NCI-H2171 treated with DMSO at 0.1 percent for 48 hours (cell line): ENCODE measurements at regions not wholly inside any gene's neighbourhood (a gene's known extent, or its start where the extent isn't known, plus 50 kb on each side); places are given as distances from the start of the nearest gene placed in this dataset.
"Not testable (repeated sequence)": the region's sequence is repeated elsewhere in the genome, so short reads cannot be mapped to it uniquely, and the experiment has no call there.

Experiments
- DNase-seq: peaks from one replicate; lab custom pipeline; 2025; lab: John Stamatoyannopoulos, UW

- DNase-seq: no peak
These were observed 203.0 kb upstream of the GK2 start for GRCh38 chr4:79611026-79611425.

GRCh38 chr4:79609817-79610216 lies 201.8 kb upstream of the GK2 start:
- no peak for DNase-seq

- DNase-seq: no peak
These were observed 200.0 kb upstream of the GK2 start for GRCh38 chr4:79607979-79608378.

GRCh38 chr4:79604152-79604551 lies 196.1 kb upstream of the GK2 start:
- no peak for DNase-seq

GRCh38 chr4:79603681-79604080 lies 195.7 kb upstream of the GK2 start:
- DNase-seq: no peak

- no peak for DNase-seq
These were observed 191.7 kb upstream of the GK2 start for GRCh38 chr4:79599691-79600090.

- DNase-seq: peak; percentile 53
These were observed 190.8 kb upstream of the GK2 start for GRCh38 chr4:79598801-79599200.

- DNase-seq: no peak
These were observed 190.2 kb upstream of the GK2 start for GRCh38 chr4:79598214-79598613.

GRCh38 chr4:79597266-79597665 lies 189.2 kb upstream of the GK2 start:
- DNase-seq: peak; percentile 33

- DNase-seq: not testable (repeated sequence)
These were observed 184.2 kb upstream of the GK2 start for GRCh38 chr4:79592218-79592617.

GRCh38 chr4:79588679-79589078 lies 180.7 kb upstream of the GK2 start:
- DNase-seq: no peak

GRCh38 chr4:79587207-79587606 lies 179.2 kb upstream of the GK2 start:
- not testable (repeated sequence) for DNase-seq

- no peak for DNase-seq
These were observed 177.8 kb upstream of the GK2 start for GRCh38 chr4:79585834-79586233.

- DNase-seq: no peak
These were observed 177.3 kb upstream of the GK2 start for GRCh38 chr4:79585330-79585729.

- DNase-seq: peak; percentile 3
These were observed 176.9 kb upstream of the GK2 start for GRCh38 chr4:79584902-79585301.

- no peak for DNase-seq
These were observed 176.3 kb upstream of the GK2 start for GRCh38 chr4:79584352-79584751.

- no peak for DNase-seq
These were observed 170.6 kb upstream of the GK2 start for GRCh38 chr4:79578606-79579005.

- peak; percentile 66 for DNase-seq
These were observed 168.4 kb upstream of the GK2 start for GRCh38 chr4:79576429-79576753.

GRCh38 chr4:79575709-79576428 lies 167.8 kb upstream of the GK2 start:
- DNase-seq: no peak

- DNase-seq: no peak
These were observed 166.9 kb upstream of the GK2 start for GRCh38 chr4:79574741-79575451.

- DNase-seq: no peak
These were observed 155.2 kb upstream of the GK2 start for GRCh38 chr4:79563219-79563618.

GRCh38 chr4:79561751-79562150 lies 153.7 kb upstream of the GK2 start:
- no peak for DNase-seq

- DNase-seq: not testable (repeated sequence)
These were observed 151.4 kb upstream of the GK2 start for GRCh38 chr4:79559398-79559797.

GRCh38 chr4:79552311-79552710 lies 144.3 kb upstream of the GK2 start:
- no peak for DNase-seq
